Liver (tissue), 3 donors: ENCODE measurements at regions not wholly inside any gene's neighbourhood (a gene's known extent, or its start where the extent isn't known, plus 50 kb on each side); places are given as distances from the start of the nearest gene placed in this dataset.

Experiments
- CTCF ChIP-seq: fragments of 150-350 bp; IDR thresholded peaks from 2 replicates; pipeline ENCODE4 v1.5.1; 2017; ENCODE audit warnings: improper control_type of control experiment, low read depth, low read length; ENCODE audit not compliant: missing input control
- EGR1 ChIP-seq, 2 donors: IDR thresholded peaks; 2 replicates each; pipeline ENCODE4 v1.6.1; 2016 to 2018; ENCODE audit warnings: antibody characterized with exemption in 2 of 2, low read depth in 2 of 2
- GABPA ChIP-seq, 2 donors: IDR thresholded peaks in 1 of 2; conservative IDR thresholded peaks in 1 of 2; 2 replicates each; pipeline ENCODE4 v1.6.1; 2016; ENCODE audit warnings: antibody characterized with exemption in 2 of 2, mild to moderate bottlenecking in 1 of 2, moderate library complexity in 1 of 2
- RXRA ChIP-seq, 2 donors: IDR thresholded peaks; 2 replicates each; pipeline ENCODE4 v1.6.1; 2017 to 2018; ENCODE audit warnings: antibody characterized with exemption in 2 of 2, mild to moderate bottlenecking in 1 of 2
- TAF1 ChIP-seq: conservative IDR thresholded peaks from 2 replicates; pipeline ENCODE4 v1.6.1; 2016; ENCODE audit warnings: antibody characterized with exemption, mild to moderate bottlenecking
- YY1 ChIP-seq: IDR thresholded peaks from 2 replicates; pipeline ENCODE4 v1.6.1; 2016; ENCODE audit warnings: antibody characterized with exemption, mild to moderate bottlenecking
- donor health status: healthy.
- donor health status: healthy.

DNA sequence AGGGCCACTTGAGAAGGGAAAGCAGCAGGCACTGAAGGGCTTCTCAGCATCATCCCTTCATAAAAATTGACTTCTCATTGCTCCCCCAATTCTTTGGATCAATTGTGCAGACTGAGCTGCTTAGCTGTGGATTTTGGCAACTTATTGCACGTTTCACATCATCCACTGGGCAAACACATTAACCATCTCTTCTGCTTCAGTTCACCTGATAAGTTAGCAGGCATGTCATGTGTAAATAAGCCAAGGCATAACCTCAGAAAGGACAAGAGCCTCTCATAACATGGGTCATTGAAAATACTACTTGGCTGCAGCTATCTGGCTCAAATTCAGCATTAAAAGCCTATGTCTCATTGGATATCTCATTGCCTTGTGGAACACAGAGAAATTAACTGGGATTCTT is 366.5 kb downstream of the LRRC3B start:
- TF ChIP-seq YY1 (no peak), CTCF (no peak), EGR1 (IDR thresholded peaks at IDR 0.05; ENCODE audit: low read depth in 2 of 2) (no peak), TAF1 (no peak), GABPA (IDR thresholded peaks at IDR 0.05 in 1 of 2, conservative IDR thresholded peaks at IDR 0.05 in 1 of 2) (no peak), RXRA (IDR thresholded peaks at IDR 0.05) (no peak)
